Anterior cingulate cortex (tissue), 58 donors: ENCODE measurements at regions not wholly inside any gene's neighbourhood (a gene's known extent, or its start where the extent isn't known, plus 50 kb on each side); places are given as distances from the start of the nearest gene placed in this dataset.

Experiments
- DNase-seq, 58 donors: peaks; one replicate each; lab custom pipeline; 2025; lab: John Stamatoyannopoulos, UW

- no peak for DNase-seq
Measured at GRCh38 chr2:67927501-67927900, 135.3 kb downstream of the C1D start.

GRCh38 chr2:67930156-67930555, 132.6 kb downstream of the C1D start:
- no peak for DNase-seq

GRCh38 chr2:67936969-67937368, 125.8 kb downstream of the C1D start:
- no peak for DNase-seq

- DNase-seq: peak in 1 of 58 donors; percentile 9
Measured at GRCh38 chr2:67938053-67938452, 124.8 kb downstream of the C1D start.

GRCh38 chr2:67945056-67945455, 117.7 kb downstream of the C1D start:
- no peak for DNase-seq

- no peak for DNase-seq
Measured at GRCh38 chr2:67945940-67946339, 116.9 kb downstream of the C1D start.

- no peak for DNase-seq
Measured at GRCh38 chr2:67948057-67948456, 114.7 kb downstream of the C1D start.

GRCh38 chr2:67948506-67948905, 114.3 kb downstream of the C1D start:
- no peak for DNase-seq

GRCh38 chr2:67950018-67950417, 112.8 kb downstream of the C1D start:
- DNase-seq: no peak

GRCh38 chr2:67950919-67951318, 111.9 kb downstream of the C1D start:
- no peak for DNase-seq

GRCh38 chr2:67952066-67952465, 110.7 kb downstream of the C1D start:
- no peak for DNase-seq

- no peak for DNase-seq
Measured at GRCh38 chr2:67954093-67954748, 108.6 kb downstream of the C1D start.

- no peak for DNase-seq
Measured at GRCh38 chr2:67955748-67956603, 106.8 kb downstream of the C1D start.

GRCh38 chr2:67965246-67965645, 97.6 kb downstream of the C1D start:
- no peak for DNase-seq

- DNase-seq: no peak
Measured at GRCh38 chr2:67970071-67970470, 92.7 kb downstream of the C1D start.

- DNase-seq: no peak
Measured at GRCh38 chr2:67970542-67970941, 92.3 kb downstream of the C1D start.

GRCh38 chr2:67974559-67975430, 88.0 kb downstream of the C1D start:
- peak in 52 of 58 donors; percentile 3 to 78 (median 45) for DNase-seq

GRCh38 chr2:67977464-67977863, 85.3 kb downstream of the C1D start:
- DNase-seq: no peak

GRCh38 chr2:67982956-67983355, 79.8 kb downstream of the C1D start:
- no peak for DNase-seq

GRCh38 chr2:67984600-67984999, 78.2 kb downstream of the C1D start:
- DNase-seq: no peak

- no peak for DNase-seq
Measured at GRCh38 chr2:67985586-67985985, 77.2 kb downstream of the C1D start.
